ENCODE measurements at regions not wholly inside any gene's neighbourhood (a gene's known extent, or its start where the extent isn't known, plus 50 kb on each side); places are given as distances from the start of the nearest gene placed in this dataset.

- TF ChIP-seq CTCF (IDR thresholded peaks at IDR 0.05; ENCODE audit: low read depth, low read length, poor library complexity, severe bottlenecking): no peak
- TF ChIP-seq EZH2phosphoT487 (IDR thresholded peaks at IDR 0.05; ENCODE audit: borderline replicate concordance, low read length): no peak
These were observed 187.8 kb downstream of the RDH14 start for GRCh38 chr2:18372641-18373040.
